ENCODE measurements at regions not wholly inside any gene's neighbourhood (a gene's known extent, or its start where the extent isn't known, plus 50 kb on each side); places are given as distances from the start of the nearest gene placed in this dataset.

DNA sequence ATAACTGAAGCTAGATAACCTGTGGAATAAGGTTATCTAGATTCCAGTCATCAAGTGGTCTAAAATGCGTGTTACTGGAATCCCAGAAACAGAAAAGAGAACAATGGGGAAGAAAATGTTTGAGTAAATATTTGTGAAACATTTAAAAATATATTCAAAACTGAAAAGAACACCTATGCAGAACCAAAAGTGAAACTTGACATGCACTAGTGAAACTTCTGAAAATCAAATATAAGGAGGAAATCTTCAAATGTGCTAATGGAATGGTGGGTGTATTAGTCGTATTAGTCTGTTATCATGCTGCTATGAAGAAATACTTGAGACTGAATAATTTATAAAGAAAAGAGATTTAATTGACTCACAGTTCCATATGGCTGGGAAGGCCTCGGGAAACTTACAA is 512.4 kb upstream of the KLHL4 start:
- ATAC-seq (no peak), DNase-seq (ENCODE audit: low read depth, low spot score) (no peak)
- Histone ChIP-seq H3K27ac (ENCODE audit: low read length) (no peak overlapping the region), H3K4me1 (ENCODE audit: control insufficient read depth, insufficient read depth, low read length) (no peaks in the 10 kb centered on the region), H3K36me3 (ENCODE audit: control insufficient read depth, insufficient read depth, low read length) (no peaks in the 10 kb centered on the region), H3K9me3 (ENCODE audit: control insufficient read depth, insufficient read depth, low read depth, low read length) (no peaks in the 10 kb centered on the region), H3K4me3 (ENCODE audit: low read depth in 2 of 2, low read length in 2 of 2) (no peak overlapping the region), H3K27me3 (ENCODE audit: control insufficient read depth, insufficient read depth, low read length) (no peaks in the 10 kb centered on the region)
- in situ Hi-C loops (cut with HindIII; ENCODE audit: low pct_unique_long_range_greater_than_20kb, low sequenced_read_pairs) (no loop called here), intact Hi-C loops (cut with micrococcal nuclease; ENCODE audit: unreplicated experiment) (no loop called here)
- TF ChIP-seq TCF7L2 (IDR thresholded peaks at IDR 0.05; ENCODE audit: low read depth, low read length) (no peak), CTCF (IDR thresholded peaks at IDR 0.05) (no peak), SIN3A (IDR thresholded peaks at IDR 0.05; ENCODE audit: borderline replicate concordance, insufficient read depth, low read depth, low read length) (no peak), POLR2AphosphoS5 (IDR thresholded peaks at IDR 0.05; ENCODE audit: low read depth, low read length) (no peak), REST (IDR thresholded peaks at IDR 0.05; ENCODE audit: insufficient read depth in 1 of 2, low read depth in 2 of 2, low read length in 1 of 2) (no peak)
- ChIA-PET CTCF (no interaction called here), POLR2A (no interaction called here)
- BruUV-seq (replicated peaks), result no TSS peak

GRCh38 chrX:87005885-87006284 is 511.7 kb upstream of the KLHL4 start:
- ChIA-PET POLR2A (no interaction called here), CTCF (no interaction called here)
- Histone ChIP-seq H3K27ac (ENCODE audit: low read length) (no peak overlapping the region), H3K36me3 (ENCODE audit: control insufficient read depth, insufficient read depth, low read length) (no peaks in the 10 kb centered on the region), H3K27me3 (ENCODE audit: control insufficient read depth, insufficient read depth, low read length) (no peaks in the 10 kb centered on the region), H3K9me3 (ENCODE audit: control insufficient read depth, insufficient read depth, low read depth, low read length) (no peaks in the 10 kb centered on the region), H3K4me3 (ENCODE audit: low read depth in 2 of 2, low read length in 2 of 2) (no peak overlapping the region), H3K4me1 (ENCODE audit: control insufficient read depth, insufficient read depth, low read length) (no peaks in the 10 kb centered on the region)
- ATAC-seq (no peak), DNase-seq (ENCODE audit: low read depth, low spot score) (no peak)
- no TSS peak for BruUV-seq (replicated peaks)
- in situ Hi-C loops (cut with HindIII; ENCODE audit: low pct_unique_long_range_greater_than_20kb, low sequenced_read_pairs) (no loop called here), intact Hi-C loops (cut with micrococcal nuclease; ENCODE audit: unreplicated experiment) (no loop called here)
- TF ChIP-seq SIN3A (IDR thresholded peaks at IDR 0.05; ENCODE audit: borderline replicate concordance, insufficient read depth, low read depth, low read length) (no peak), CTCF (IDR thresholded peaks at IDR 0.05) (no peak), TCF7L2 (IDR thresholded peaks at IDR 0.05; ENCODE audit: low read depth, low read length) (no peak), REST (IDR thresholded peaks at IDR 0.05; ENCODE audit: insufficient read depth in 1 of 2, low read depth in 2 of 2, low read length in 1 of 2) (no peak)

Data from Panc1 (cell line).